WERI-Rb-1 (cell line): ENCODE measurements at regions not wholly inside any gene's neighbourhood (a gene's known extent, or its start where the extent isn't known, plus 50 kb on each side); places are given as distances from the start of the nearest gene placed in this dataset.

ENCODE experiments used
- DNase-seq: peaks from one replicate; pipeline ENCODE4 v3.0.0-alpha.2; 2020
- H3K27ac ChIP-seq: fragments of 250-450 bp; sonication (Bioruptor Pico); 2 replicates; pipeline ENCODE4 v1.5.1; 2020; ENCODE audit warnings: mild to moderate bottlenecking, moderate library complexity
- H3K27me3 ChIP-seq: fragments of 250-450 bp; sonication (Bioruptor Pico); 2 replicates; pipeline ENCODE4 v1.5.1; 2021; ENCODE audit warnings: mild to moderate bottlenecking, low read depth, moderate library complexity; ENCODE audit not compliant: insufficient read depth, severe bottlenecking
- H3K36me3 ChIP-seq: fragments of 250-450 bp; sonication (Bioruptor Pico); 2 replicates; pipeline ENCODE4 v1.5.1; 2020; ENCODE audit warnings: mild to moderate bottlenecking, moderate library complexity
- H3K4me3 ChIP-seq: 2 replicates; pipeline ENCODE4 v1.5.1; 2011; ENCODE audit warnings: low read depth, mild to moderate bottlenecking, control low read depth, low read length
- H3K9me3 ChIP-seq: fragments of 250-450 bp; sonication (Bioruptor Pico); 2 replicates; pipeline ENCODE4 v1.5.1; 2021; ENCODE audit warnings: mild to moderate bottlenecking, moderate library complexity; ENCODE audit not compliant: severe bottlenecking
- TF ChIP-seq, protein P1 (sequence below): IDR thresholded peaks from 2 replicates; pipeline ENCODE4 v1.5.1; 2011; ENCODE audit warnings: low read depth, mild to moderate bottlenecking, control low read depth, inconsistent platforms, low read length

GRCh38 chr18:38993342-38993741 lies 1427.7 kb upstream of the CELF4 start:
- Histone ChIP-seq H3K27me3 (no peaks in the 10 kb centered on the region), H3K27ac (no peak overlapping the region), H3K4me3 (no peak overlapping the region), H3K36me3 (no peaks in the 10 kb centered on the region), H3K9me3 (peaks cover 3% of the 10 kb centered on the region)
- no peak for DNase-seq
- TF ChIP-seq, protein P1, sequence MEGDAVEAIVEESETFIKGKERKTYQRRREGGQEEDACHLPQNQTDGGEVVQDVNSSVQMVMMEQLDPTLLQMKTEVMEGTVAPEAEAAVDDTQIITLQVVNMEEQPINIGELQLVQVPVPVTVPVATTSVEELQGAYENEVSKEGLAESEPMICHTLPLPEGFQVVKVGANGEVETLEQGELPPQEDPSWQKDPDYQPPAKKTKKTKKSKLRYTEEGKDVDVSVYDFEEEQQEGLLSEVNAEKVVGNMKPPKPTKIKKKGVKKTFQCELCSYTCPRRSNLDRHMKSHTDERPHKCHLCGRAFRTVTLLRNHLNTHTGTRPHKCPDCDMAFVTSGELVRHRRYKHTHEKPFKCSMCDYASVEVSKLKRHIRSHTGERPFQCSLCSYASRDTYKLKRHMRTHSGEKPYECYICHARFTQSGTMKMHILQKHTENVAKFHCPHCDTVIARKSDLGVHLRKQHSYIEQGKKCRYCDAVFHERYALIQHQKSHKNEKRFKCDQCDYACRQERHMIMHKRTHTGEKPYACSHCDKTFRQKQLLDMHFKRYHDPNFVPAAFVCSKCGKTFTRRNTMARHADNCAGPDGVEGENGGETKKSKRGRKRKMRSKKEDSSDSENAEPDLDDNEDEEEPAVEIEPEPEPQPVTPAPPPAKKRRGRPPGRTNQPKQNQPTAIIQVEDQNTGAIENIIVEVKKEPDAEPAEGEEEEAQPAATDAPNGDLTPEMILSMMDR, result no peak

DNA sequence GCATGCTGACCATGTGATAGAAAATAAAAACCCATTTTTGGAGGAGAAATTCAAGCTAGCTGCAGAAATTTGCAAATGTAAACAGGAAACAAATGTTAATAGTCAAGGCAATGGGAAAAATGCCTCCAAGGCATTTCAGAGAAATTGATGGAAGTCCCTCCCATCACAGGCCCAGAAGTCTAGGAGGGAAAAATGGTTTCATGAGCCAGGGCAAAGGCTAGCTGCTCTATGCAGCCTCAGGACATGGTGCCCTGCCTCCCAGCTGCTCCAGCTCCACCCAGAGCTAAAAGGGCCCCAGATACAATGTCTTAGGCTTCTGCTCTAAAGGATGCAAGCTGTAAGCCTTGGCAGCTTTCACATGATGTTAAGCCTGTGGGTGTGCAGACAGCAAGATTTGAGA lies 1419.4 kb upstream of the CELF4 start:
- TF ChIP-seq, protein P1, result no peak
- no peaks in the 10 kb centered on the region for H3K27me3 ChIP-seq
- H3K27ac ChIP-seq, result no peak overlapping the region
- no peaks in the 10 kb centered on the region for H3K9me3 ChIP-seq
- no peaks in the 10 kb centered on the region for H3K36me3 ChIP-seq
- no peak for DNase-seq
- no peak overlapping the region for H3K4me3 ChIP-seq

DNA sequence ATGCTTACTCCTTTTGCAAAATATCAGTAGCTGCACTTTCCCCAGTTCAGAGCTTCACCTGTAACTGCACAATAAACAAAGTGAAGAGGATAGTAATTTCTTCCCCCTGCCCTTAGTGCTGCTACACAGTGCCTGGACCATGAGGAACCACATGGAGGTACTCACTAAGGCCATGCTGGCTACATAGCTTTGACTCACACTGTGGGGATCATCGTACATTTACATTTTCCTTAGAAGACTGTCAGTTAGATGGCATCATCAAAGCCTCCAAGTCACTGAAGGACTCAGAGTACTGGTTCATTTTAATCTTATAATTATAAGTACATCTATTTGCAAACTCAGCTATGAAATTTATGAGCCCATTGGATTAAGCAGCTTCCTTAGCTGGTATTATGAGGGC lies 1416.5 kb upstream of the CELF4 start:
- Histone ChIP-seq H3K9me3 (no peaks in the 10 kb centered on the region), H3K36me3 (no peaks in the 10 kb centered on the region), H3K4me3 (no peak overlapping the region), H3K27ac (no peak overlapping the region), H3K27me3 (no peaks in the 10 kb centered on the region)
- no peak for DNase-seq
- TF ChIP-seq, protein P1, result no peak

DNA sequence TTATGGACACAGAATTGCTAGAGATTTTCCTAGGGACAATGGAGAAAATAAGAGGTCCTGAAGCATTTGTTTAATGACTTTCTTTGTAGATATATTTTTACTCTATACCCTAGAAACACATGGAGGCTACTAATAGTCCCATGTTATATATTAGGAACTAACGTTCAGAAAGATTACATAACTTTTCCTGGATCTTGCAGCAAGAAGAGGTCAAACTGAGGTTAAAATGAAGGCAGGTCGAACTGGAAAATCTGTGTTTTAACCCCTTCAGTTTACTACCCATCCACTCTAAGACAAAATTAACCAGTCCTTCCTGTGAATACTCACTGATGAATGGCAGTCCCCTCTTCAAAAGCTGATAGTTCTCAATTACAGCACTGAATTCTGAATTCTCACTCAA lies 1415.8 kb upstream of the CELF4 start:
- no peak for DNase-seq
- TF ChIP-seq, protein P1, result no peak

DNA sequence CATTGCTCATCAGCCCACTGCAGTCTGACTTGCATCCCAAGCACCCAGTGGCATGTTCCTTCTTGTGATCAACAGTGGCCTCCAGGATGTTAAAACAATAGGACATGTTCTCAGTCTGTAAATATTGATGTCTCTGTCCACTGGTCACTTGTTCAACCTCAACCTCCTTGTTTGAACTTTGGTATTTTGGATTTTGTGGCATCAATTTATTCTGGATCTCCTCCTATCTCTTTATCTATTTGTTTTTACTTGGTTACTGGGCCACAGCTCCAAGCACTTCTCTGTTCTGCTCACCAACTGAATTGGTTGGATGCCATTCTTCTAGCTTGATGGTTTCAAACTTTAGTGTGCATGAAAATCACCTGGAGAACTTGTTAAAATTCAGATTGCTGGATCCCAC lies 1414.8 kb upstream of the CELF4 start:
- Histone ChIP-seq H3K36me3 (no peaks in the 10 kb centered on the region), H3K27me3 (no peaks in the 10 kb centered on the region), H3K9me3 (no peaks in the 10 kb centered on the region), H3K27ac (no peak overlapping the region), H3K4me3 (no peak overlapping the region)
- no peak for DNase-seq
- TF ChIP-seq, protein P1, result no peak

More for the DNA sequence above, 1415.8 kb upstream of the CELF4 start:
- Histone ChIP-seq H3K36me3 (no peaks in the 10 kb centered on the region), H3K27ac (no peak overlapping the region), H3K4me3 (no peak overlapping the region), H3K9me3 (no peaks in the 10 kb centered on the region), H3K27me3 (no peaks in the 10 kb centered on the region)

GRCh38 chr18:38972571-38972970 lies 1407.0 kb upstream of the CELF4 start:
- H3K4me3 ChIP-seq, result no peak overlapping the region

More at GRCh38 chr18:38972571-38972970, 1407.0 kb upstream of the CELF4 start:
- Histone ChIP-seq H3K9me3 (no peaks in the 10 kb centered on the region), H3K27me3 (no peaks in the 10 kb centered on the region), H3K27ac (no peak overlapping the region), H3K36me3 (no peaks in the 10 kb centered on the region)
- no peak for DNase-seq
- TF ChIP-seq, protein P1, result no peak
